Cardiac muscle cell (in vitro differentiated cells and primary cell): ENCODE measurements at regions not wholly inside any gene's neighbourhood (a gene's known extent, or its start where the extent isn't known, plus 50 kb on each side); places are given as distances from the start of the nearest gene placed in this dataset.

Source experiments
- DNase-seq, 2 donors: peaks; one replicate each; pipeline versions ENCODE4 v3.0.0 to v3.0.0-alpha.2; 2010 to 2017; ENCODE audit warnings: low read depth in 1 of 2, low spot score in 1 of 2
- H3K27ac ChIP-seq: fragments of 200-600 bp; sonication (generic); 2 replicates; pipeline ENCODE4 v1.5.1; 2016
- H3K27me3 ChIP-seq: fragments of 200-600 bp; sonication (generic); 2 replicates; pipeline ENCODE4 v1.6.0; 2016; ENCODE audit warnings: control low read depth
- H3K36me3 ChIP-seq: fragments of 200-600 bp; sonication (generic); 2 replicates; pipeline ENCODE4 v1.5.1; 2016; ENCODE audit warnings: control low read depth
- H3K4me1 ChIP-seq: fragments of 200-600 bp; sonication (generic); 2 replicates; pipeline ENCODE4 v1.8.1; 2017; ENCODE audit warnings: low read depth, mild to moderate bottlenecking, mixed run types
- H3K4me3 ChIP-seq: fragments of 200-600 bp; sonication (generic); 2 replicates; pipeline ENCODE4 v1.5.1; 2016; ENCODE audit warnings: mild to moderate bottlenecking
- H3K9me3 ChIP-seq: fragments of 200-600 bp; sonication (generic); 2 replicates; pipeline ENCODE4 v1.5.1; 2017; ENCODE audit warnings: low read depth, mild to moderate bottlenecking, control low read depth
- CTCF ChIP-seq: IDR thresholded peaks from 2 replicates; pipeline ENCODE4 v1.5.1; 2012; ENCODE audit warnings: low read depth, mild to moderate bottlenecking, low read length

- H3K9me3 ChIP-seq: no peaks in the 10 kb centered on the region
- no peak overlapping the region for H3K27ac ChIP-seq
- H3K36me3 ChIP-seq: no peaks in the 10 kb centered on the region
- no peak for TF ChIP-seq CTCF
- DNase-seq: no peak
- no peaks in the 10 kb centered on the region for H3K4me1 ChIP-seq
- H3K27me3 ChIP-seq: no peaks in the 10 kb centered on the region
- H3K4me3 ChIP-seq: no peak overlapping the region
Measured at GRCh38 chr4:55763996-55764395, 55.6 kb upstream of the EXOC1L start.

GRCh38 chr4:55765070-55765469 is 54.5 kb upstream of the EXOC1L start:
- no peaks in the 10 kb centered on the region for H3K4me1 ChIP-seq
- no peaks in the 10 kb centered on the region for H3K9me3 ChIP-seq
- H3K36me3 ChIP-seq: no peaks in the 10 kb centered on the region
- no peak for TF ChIP-seq CTCF
- no peaks in the 10 kb centered on the region for H3K27me3 ChIP-seq
- H3K27ac ChIP-seq: no peak overlapping the region
- no peak overlapping the region for H3K4me3 ChIP-seq
- DNase-seq: no peak

GRCh38 chr4:55768291-55768690 is 51.3 kb upstream of the EXOC1L start:
- H3K4me1 ChIP-seq: no peaks in the 10 kb centered on the region
- no peaks in the 10 kb centered on the region for H3K9me3 ChIP-seq
- H3K36me3 ChIP-seq: no peaks in the 10 kb centered on the region
- no peak overlapping the region for H3K4me3 ChIP-seq
- no peak for TF ChIP-seq CTCF
- no peak overlapping the region for H3K27ac ChIP-seq
- DNase-seq: peak in 1 of 2 donors; percentile 97
- no peaks in the 10 kb centered on the region for H3K27me3 ChIP-seq
